Prostate gland (tissue), 2 donors: ENCODE measurements at regions not wholly inside any gene's neighbourhood (a gene's known extent, or its start where the extent isn't known, plus 50 kb on each side); places are given as distances from the start of the nearest gene placed in this dataset.
"Not testable (repeated sequence)": the region's sequence is repeated elsewhere in the genome, so short reads cannot be mapped to it uniquely, and the experiment has no call there.

Experiments
- DNase-seq: peaks from one replicate; pipeline ENCODE4 v3.0.0-alpha.2; 2019; ENCODE audit warnings: low spot score
- H3K27ac ChIP-seq, 2 donors: fragments of 200-600 bp; sonication (generic); 2 replicates each; pipeline ENCODE4 v1.5.1; 2017 to 2019
- H3K27me3 ChIP-seq: fragments of 200-600 bp; sonication (generic); replicated peaks from 2 replicates; pipeline ENCODE4 v1.5.1; 2019; ENCODE audit not compliant: insufficient read depth
- H3K36me3 ChIP-seq, 2 donors: fragments of 200-600 bp; sonication (generic); 1 replicate in 1 of 2; 2 replicates in 1 of 2; pipeline versions ENCODE4 v1.5.1 to v1.8.1; 2017 to 2019
- H3K4me1 ChIP-seq: fragments of 200-600 bp; sonication (generic); replicated peaks from 2 replicates; pipeline ENCODE4 v1.5.1; 2019
- H3K4me3 ChIP-seq, 2 donors: fragments of 200-600 bp; sonication (generic); 2 replicates each; pipeline ENCODE4 v1.5.1; 2017 to 2019
- H3K9me3 ChIP-seq: fragments of 200-600 bp; sonication (generic); 2 replicates; pipeline ENCODE4 v1.5.1; 2017
- CTCF ChIP-seq, 4 experiments: fragments of 200-600 bp in 2 of 4; fragments of 450-650 bp in 2 of 4; sonication (generic) in 2 of 4; IDR thresholded peaks; 1 replicate in 3 of 4; 2 replicates in 1 of 4; pipeline ENCODE4 v1.5.1; 2016 to 2019; ENCODE audit warnings: antibody characterized with exemption in 4 of 4, mild to moderate bottlenecking in 2 of 4, moderate library complexity in 2 of 4
- POLR2A ChIP-seq: fragments of 450-650 bp; IDR thresholded peaks from one replicate; pipeline ENCODE4 v1.6.1; 2016; ENCODE audit warnings: antibody characterized with exemption, mild to moderate bottlenecking
- POLR2AphosphoS5 ChIP-seq: sonication (generic); formaldehyde crosslinking; IDR thresholded peaks from one replicate; pipeline ENCODE4 v1.6.1; 2017; ENCODE audit warnings: antibody characterized with exemption
- whole genome bisulfite sequencing: methylation state at CpG from one replicate; pipeline ENCODE4 v1.1.5; 2018; 5-methylcytosine and 5-hydroxymethylcytosine counted together
- intact Hi-C: fragments of 100-400 bp; cut with DNase I; formaldehyde crosslinking; loops from one replicate; pipeline ENCODE4 v1.14.2; 2022

GRCh38 chr17:68108313-68109000 lies 72.9 kb downstream of the KPNA2 start:
- Histone ChIP-seq H3K27me3 (no peaks in the 10 kb centered on the region), H3K36me3 (no peaks in the 10 kb centered on the region), H3K27ac (no peak overlapping the region), H3K4me1 (no peaks in the 10 kb centered on the region), H3K9me3 (no peaks in the 10 kb centered on the region), H3K4me3 (no peak overlapping the region)
- intact Hi-C loops = no loop called here
- WGBS = 84% methylated on average over 9 of the region's 9 CpGs
- TF ChIP-seq CTCF (IDR thresholded peaks at IDR 0.05) (no peak), POLR2AphosphoS5 (no peak), POLR2A (no peak)
- DNase-seq = no peak

GRCh38 chr17:68109404-68109803 lies 73.9 kb downstream of the KPNA2 start:
- H3K27ac ChIP-seq, H3K27me3 ChIP-seq, DNase-seq, H3K9me3 ChIP-seq, H3K4me3 ChIP-seq, intact Hi-C loops, H3K36me3 ChIP-seq, H3K4me1 ChIP-seq: not testable (repeated sequence)
- 99% methylated on average over 4 of the region's 4 CpGs for WGBS

GRCh38 chr17:68116211-68116610 lies 80.7 kb downstream of the KPNA2 start:
- H3K4me3 ChIP-seq, H3K27ac ChIP-seq, intact Hi-C loops, H3K4me1 ChIP-seq, DNase-seq, H3K9me3 ChIP-seq, H3K27me3 ChIP-seq, H3K36me3 ChIP-seq: not testable (repeated sequence)
- 98% methylated on average over 32 of the region's 32 CpGs for WGBS

- TF ChIP-seq POLR2AphosphoS5 = no peak
- no peak for TF ChIP-seq POLR2A
- no peak for TF ChIP-seq CTCF (IDR thresholded peaks at IDR 0.05)
These were observed 87.1 kb downstream of the KPNA2 start for GRCh38 chr17:68122587-68122986.

GRCh38 chr17:68125111-68125870 lies 89.8 kb downstream of the KPNA2 start:
- no peak for DNase-seq
- no peak for TF ChIP-seq POLR2AphosphoS5
- no peak for TF ChIP-seq CTCF (IDR thresholded peaks at IDR 0.05)
- TF ChIP-seq POLR2A = no peak
- Histone ChIP-seq H3K4me3 (no peak overlapping the region), H3K27ac (no peak overlapping the region), H3K36me3 (no peaks in the 10 kb centered on the region), H3K27me3 (no peaks in the 10 kb centered on the region), H3K9me3 (no peaks in the 10 kb centered on the region), H3K4me1 (no peaks in the 10 kb centered on the region)
- intact Hi-C loops = no loop called here
- 39% methylated on average over 6 of the region's 6 CpGs for WGBS

More at GRCh38 chr17:68122587-68122986, 87.1 kb downstream of the KPNA2 start:
- H3K4me1 ChIP-seq = no peaks in the 10 kb centered on the region
- DNase-seq = no peak
- H3K27me3 ChIP-seq = no peaks in the 10 kb centered on the region
- H3K36me3 ChIP-seq = no peaks in the 10 kb centered on the region
- no peak overlapping the region for H3K27ac ChIP-seq
- H3K9me3 ChIP-seq = no peaks in the 10 kb centered on the region
- no peak overlapping the region for H3K4me3 ChIP-seq
- WGBS = 98% methylated on average over 3 of the region's 3 CpGs
- intact Hi-C loops = no loop called here

GRCh38 chr17:68127914-68128313 lies 92.4 kb downstream of the KPNA2 start:
- DNase-seq = no peak
- Histone ChIP-seq H3K36me3 (no peaks in the 10 kb centered on the region), H3K9me3 (no peaks in the 10 kb centered on the region), H3K27me3 (no peaks in the 10 kb centered on the region), H3K27ac (no peak overlapping the region), H3K4me3 (no peak overlapping the region), H3K4me1 (no peaks in the 10 kb centered on the region)
- WGBS = 85% methylated on average over 3 of the region's 3 CpGs
- intact Hi-C loops = no loop called here
- TF ChIP-seq POLR2A (no peak), CTCF (IDR thresholded peaks at IDR 0.05) (no peak), POLR2AphosphoS5 (no peak)
